ENCODE measurements at regions not wholly inside any gene's neighbourhood (a gene's known extent, or its start where the extent isn't known, plus 50 kb on each side); places are given as distances from the start of the nearest gene placed in this dataset.

- ATAC-seq, result no peak
- intact Hi-C loops (cut with micrococcal nuclease), result no loop called here
- Histone ChIP-seq H3K9ac (ENCODE audit: low read length) (no peak overlapping the region), H3K27ac (ENCODE audit: low read depth, low read length) (no peak overlapping the region), H3K36me3 (ENCODE audit: control insufficient read depth in 1 of 2, insufficient read depth in 2 of 2, low read length in 2 of 2) (no peaks in the 10 kb centered on the region), H3K79me2 (ENCODE audit: insufficient read depth, low read length) (no peaks in the 10 kb centered on the region), H2AFZ (ENCODE audit: low read depth, low read length, poor library complexity, severe bottlenecking) (no peak overlapping the region), H3K9me3 (ENCODE audit: control insufficient read depth in 1 of 2, insufficient read depth in 1 of 2, low read depth in 1 of 2, low read length in 2 of 2) (no peaks in the 10 kb centered on the region), H3K27me3 (ENCODE audit: insufficient read depth, low read length) (no peaks in the 10 kb centered on the region), H3K4me1 (ENCODE audit: control insufficient read depth in 1 of 2, insufficient read depth in 2 of 2, low read length in 2 of 2) (peaks cover 0 to 8% of the 10 kb centered on the region in 2 experiments; a peak in 2 of 4 replicates), H3K9me2 (ENCODE audit: insufficient read depth) (no peaks in the 10 kb centered on the region), H4K20me1 (ENCODE audit: insufficient read depth) (no peaks in the 10 kb centered on the region), H3K4me3 (replicated peaks in 1 of 2; ENCODE audit: low read depth in 1 of 2, low read length in 2 of 2) (no peak overlapping the region), H3K4me2 (ENCODE audit: low read length) (no peak overlapping the region)
- POLR2A ChIA-PET, result no interaction called here
- CTCF ChIA-PET, result no interaction called here
- RAD21 ChIA-PET (ENCODE audit: low non-redundant PET in 1 of 2, low total read pairs in 2 of 2, uncharacterized antibody in 2 of 2, unreplicated experiment in 2 of 2), result no interaction called here
- no TSS peak for BruUV-seq (replicated peaks)
- no peak for TF ChIP-seq CBX3 (IDR thresholded peaks at IDR 0.05; ENCODE audit: low read depth)
- no peak for TF ChIP-seq EZH2 (IDR thresholded peaks at IDR 0.05)
- TF ChIP-seq ZNF274 (IDR thresholded peaks at IDR 0.05; ENCODE audit: low read depth, low read length), result no peak
- no peak for TF ChIP-seq SRF (IDR thresholded peaks at IDR 0.05; ENCODE audit: low read depth)
- no peak for TF ChIP-seq EZH2phosphoT487 (IDR thresholded peaks at IDR 0.05; ENCODE audit: borderline replicate concordance)
- TF ChIP-seq SP1 (IDR thresholded peaks at IDR 0.05; ENCODE audit: low read depth), result no peak
- TF ChIP-seq POLR2AphosphoS5 (IDR thresholded peaks at IDR 0.05; ENCODE audit: low read depth, low read length), result no peak
- no peak for TF ChIP-seq CEBPB (IDR thresholded peaks at IDR 0.05; ENCODE audit: low read depth)
- TF ChIP-seq, protein P1, sequence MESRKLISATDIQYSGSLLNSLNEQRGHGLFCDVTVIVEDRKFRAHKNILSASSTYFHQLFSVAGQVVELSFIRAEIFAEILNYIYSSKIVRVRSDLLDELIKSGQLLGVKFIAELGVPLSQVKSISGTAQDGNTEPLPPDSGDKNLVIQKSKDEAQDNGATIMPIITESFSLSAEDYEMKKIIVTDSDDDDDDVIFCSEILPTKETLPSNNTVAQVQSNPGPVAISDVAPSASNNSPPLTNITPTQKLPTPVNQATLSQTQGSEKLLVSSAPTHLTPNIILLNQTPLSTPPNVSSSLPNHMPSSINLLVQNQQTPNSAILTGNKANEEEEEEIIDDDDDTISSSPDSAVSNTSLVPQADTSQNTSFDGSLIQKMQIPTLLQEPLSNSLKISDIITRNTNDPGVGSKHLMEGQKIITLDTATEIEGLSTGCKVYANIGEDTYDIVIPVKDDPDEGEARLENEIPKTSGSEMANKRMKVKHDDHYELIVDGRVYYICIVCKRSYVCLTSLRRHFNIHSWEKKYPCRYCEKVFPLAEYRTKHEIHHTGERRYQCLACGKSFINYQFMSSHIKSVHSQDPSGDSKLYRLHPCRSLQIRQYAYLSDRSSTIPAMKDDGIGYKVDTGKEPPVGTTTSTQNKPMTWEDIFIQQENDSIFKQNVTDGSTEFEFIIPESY (IDR thresholded peaks at IDR 0.05; ENCODE audit: extremely low read depth, insufficient replicate concordance, low read length), result no peak
- no peak for TF ChIP-seq RAD21 (IDR thresholded peaks at IDR 0.05; ENCODE audit: low read depth)
- no peak for TF ChIP-seq REST (IDR thresholded peaks at IDR 0.05; ENCODE audit: low read depth)
- TF ChIP-seq ELF1 (IDR thresholded peaks at IDR 0.05; ENCODE audit: borderline replicate concordance, low read depth), result no peak
- TF ChIP-seq ATF3 (IDR thresholded peaks at IDR 0.05), result no peak
- TF ChIP-seq CTCF (IDR thresholded peaks at IDR 0.05 in 2 of 3, conservative IDR thresholded peaks at IDR 0.05 in 1 of 3; ENCODE audit: borderline replicate concordance in 1 of 3, insufficient read depth in 1 of 3, low read depth in 2 of 3, low read length in 2 of 3), result no peak
- DNase-seq (ENCODE audit: low read depth, low spot score), result no peak
These were observed 74.9 kb upstream of the KLF7 start for GRCh38 chr2:207240649-207241048.
